ENCODE measurements at regions not wholly inside any gene's neighbourhood (a gene's known extent, or its start where the extent isn't known, plus 50 kb on each side); places are given as distances from the start of the nearest gene placed in this dataset.
A peak's percentile ranks its signal among the peaks of the same experiment; 100 is the strongest.
"Not testable (repeated sequence)": the region's sequence is repeated elsewhere in the genome, so short reads cannot be mapped to it uniquely, and the experiment has no call there.

DNA sequence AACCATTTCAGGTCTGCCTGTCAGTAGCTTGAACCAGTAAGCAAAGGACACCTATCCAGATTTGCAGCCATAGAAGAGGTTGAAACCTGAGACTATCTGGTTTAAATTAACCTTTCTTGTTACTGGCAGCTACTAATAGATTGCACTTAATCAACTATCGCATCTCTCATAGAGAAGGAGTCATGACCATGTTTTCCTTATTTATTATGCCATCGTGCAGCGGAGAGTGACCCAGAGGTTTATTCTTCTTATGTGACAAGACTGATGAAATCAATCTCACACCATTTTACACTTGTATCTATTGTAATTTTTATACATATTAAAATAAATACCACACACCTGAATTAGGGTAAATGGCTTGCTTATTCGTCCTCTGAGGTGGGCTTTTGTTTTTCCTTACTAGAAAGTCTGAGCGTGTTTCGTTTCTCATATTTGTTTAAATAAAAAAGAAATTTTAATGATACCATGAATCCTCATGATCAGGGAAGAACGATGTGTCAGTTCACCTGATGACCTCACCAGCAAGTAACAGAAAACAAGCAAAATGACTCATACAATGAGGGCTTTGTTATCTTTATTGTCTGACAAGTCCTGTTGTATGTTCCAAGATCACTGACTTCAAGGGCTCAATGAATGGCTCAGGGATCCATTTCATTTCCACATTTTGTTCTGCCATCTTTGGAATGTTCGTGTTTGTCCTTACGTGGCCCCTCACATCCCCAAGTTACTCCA is 379.5 kb upstream of the DPH6 start:
- DNase-seq (ENCODE audit: low read depth) = no peak

GRCh38 chr15:35926007-35926380 is 380.0 kb upstream of the DPH6 start:
- no peak for DNase-seq (ENCODE audit: low read depth)

DNA sequence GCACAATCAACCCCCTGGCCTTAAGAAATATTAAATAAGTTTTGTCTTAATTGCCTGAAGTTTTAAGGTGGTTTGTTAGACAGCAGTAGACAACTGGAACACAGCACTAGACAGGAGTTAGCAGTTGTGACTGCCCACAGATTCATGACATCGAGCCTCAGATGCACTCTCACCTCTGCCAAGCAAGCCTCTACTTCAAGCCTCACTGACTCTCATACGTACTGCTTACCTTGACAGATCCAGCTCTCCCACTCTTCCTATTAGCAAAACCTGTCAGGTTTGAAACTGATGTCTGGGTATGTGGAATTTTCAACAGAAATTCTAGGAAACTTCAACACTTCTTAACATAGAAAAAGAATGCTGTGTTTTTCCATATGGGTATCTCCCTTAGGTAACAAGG is 382.9 kb upstream of the DPH6 start:
- no peak for DNase-seq (ENCODE audit: low read depth)

DNA sequence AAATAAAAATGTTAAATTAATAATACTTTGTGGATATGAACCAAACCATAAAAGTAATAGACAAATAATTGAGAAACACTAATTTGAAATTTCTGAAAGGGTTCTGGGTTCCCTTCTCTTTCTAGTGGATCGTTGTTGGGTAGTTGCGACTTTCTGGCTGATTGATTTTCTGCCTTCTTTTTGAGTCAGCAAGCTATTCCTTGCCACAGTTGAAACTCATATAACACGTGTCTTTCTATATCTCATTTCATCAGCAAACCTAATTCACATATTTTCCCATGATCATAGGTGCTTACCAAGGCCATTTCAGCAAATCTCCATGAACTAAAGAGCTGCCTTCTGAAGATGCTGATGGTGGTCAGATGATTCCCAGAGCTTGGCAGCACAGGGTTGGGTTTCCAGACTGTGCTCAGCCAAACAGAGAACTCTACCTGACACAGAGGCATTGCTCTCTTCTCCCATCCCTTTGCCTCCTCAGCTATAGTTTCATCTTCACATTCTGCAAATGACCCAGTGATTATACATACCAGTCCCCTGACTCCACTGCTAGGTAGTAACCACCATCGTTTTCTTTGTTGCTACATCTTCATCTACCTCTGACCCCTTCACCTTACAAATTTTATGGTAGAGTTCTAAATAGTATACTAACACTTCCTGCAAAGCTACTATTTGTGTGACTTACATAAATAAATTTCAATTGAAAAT is 383.9 kb upstream of the DPH6 start:
- no peak for DNase-seq (ENCODE audit: low read depth)

DNA sequence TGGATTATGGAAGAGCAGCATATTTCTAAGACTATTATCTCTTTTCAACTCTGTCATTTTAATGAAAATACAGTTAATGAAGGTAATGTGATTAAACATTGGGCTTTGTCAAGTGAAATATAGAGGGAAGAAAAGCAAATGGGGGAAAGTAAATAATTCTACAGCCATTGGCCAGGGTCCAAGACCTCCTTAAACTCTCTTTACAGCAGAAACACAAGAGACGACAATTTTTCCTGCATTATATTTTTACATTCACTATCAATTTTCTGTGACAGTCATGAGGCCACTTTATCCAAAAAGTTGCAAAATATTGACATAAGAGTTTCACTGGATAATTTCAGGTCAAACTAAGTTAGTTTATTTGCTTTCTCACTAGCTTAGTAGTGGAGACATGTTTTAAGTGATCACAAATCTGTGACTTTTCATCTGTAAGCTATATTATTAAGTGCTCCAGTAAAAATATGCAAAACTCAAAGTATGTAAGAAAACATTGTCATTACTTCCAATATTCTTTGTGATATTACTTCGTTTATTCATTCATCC is 385.9 kb upstream of the DPH6 start:
- DNase-seq (ENCODE audit: low read depth) = no peak

GRCh38 chr15:35932531-35932930 is 386.6 kb upstream of the DPH6 start:
- no peak for DNase-seq (ENCODE audit: low read depth)

GRCh38 chr15:35933531-35933930 is 387.6 kb upstream of the DPH6 start:
- DNase-seq (ENCODE audit: low read depth) = no peak

DNA sequence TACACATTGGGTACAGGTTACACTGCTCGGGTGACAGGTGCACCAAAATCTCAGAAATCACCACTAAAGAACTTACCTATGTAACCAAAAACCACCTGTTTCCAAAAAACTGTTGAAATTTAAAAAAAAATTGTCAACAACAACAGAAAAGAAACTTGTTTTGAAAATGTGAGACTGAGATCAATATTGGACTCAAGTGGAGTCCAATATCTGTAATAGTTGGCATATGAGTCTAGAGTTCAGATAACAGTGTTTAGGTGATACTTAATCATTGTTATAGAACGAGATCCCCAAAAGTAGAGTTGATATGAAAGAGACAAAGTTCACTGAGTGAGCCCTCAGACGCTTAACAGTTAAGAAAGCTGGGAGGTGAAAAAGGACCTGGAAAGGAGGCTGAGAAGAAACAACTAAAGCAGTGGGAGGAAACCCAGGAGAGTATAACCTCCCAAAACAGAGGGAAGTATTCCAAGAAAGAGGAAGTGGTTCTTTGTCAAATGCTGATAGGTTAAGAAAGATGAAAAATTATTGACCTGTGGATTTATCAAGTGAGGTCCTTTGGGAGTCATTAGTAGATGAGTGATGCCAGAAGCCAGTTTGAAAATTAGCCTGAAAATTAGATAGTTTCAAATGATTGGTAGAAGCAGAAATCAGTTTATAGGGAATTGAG is 388.6 kb upstream of the DPH6 start:
- DNase-seq (ENCODE audit: low read depth) = no peak

DNA sequence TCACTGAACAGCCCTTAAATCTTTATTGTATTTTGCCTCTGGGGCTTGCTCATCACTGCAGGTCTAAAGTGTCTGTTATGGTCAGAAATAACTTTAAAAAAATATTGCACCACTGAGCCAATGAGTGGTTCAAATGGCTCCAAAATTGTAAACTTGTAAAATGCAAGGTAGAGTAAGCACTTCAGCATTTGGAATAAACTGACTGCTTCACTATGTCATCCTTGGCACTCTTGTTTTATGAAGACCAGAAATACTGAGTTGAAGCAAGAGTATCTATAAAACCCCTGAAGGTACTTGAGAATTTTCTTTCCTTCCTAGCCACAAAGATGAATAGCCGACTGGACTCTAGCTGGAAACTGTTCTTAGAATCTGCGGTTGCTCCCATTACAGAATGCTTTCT is 390.3 kb upstream of the DPH6 start:
- no peak for DNase-seq (ENCODE audit: low read depth)

DNA sequence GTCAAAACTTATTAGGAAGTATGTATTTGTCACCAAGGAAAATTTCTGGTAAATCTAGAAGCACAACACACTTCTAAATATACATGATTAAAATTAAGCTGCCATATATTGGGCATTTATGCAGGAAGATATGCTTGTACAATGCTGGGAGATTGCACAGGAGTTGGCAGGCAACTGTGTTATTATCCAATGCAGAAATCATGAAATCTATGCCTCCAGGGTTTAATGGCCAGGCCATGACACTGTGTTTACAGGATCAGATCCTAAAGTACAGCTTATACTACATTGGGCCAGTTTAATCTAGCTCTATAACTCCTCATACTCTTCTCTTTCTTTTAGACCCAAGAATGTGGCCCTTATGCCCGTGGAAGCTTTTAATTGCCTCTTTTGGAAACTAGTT is 391.4 kb upstream of the DPH6 start:
- no peak for DNase-seq (ENCODE audit: low read depth)

- DNase-seq (ENCODE audit: low read depth) = no peak
Observed at GRCh38 chr15:35944945-35945585, 399.1 kb upstream of the DPH6 start.

- DNase-seq (ENCODE audit: low read depth) = no peak
Observed at GRCh38 chr15:35953424-35953823, 407.5 kb upstream of the DPH6 start.

GRCh38 chr15:35956056-35956455 is 410.1 kb upstream of the DPH6 start:
- DNase-seq (ENCODE audit: low read depth) = no peak

DNA sequence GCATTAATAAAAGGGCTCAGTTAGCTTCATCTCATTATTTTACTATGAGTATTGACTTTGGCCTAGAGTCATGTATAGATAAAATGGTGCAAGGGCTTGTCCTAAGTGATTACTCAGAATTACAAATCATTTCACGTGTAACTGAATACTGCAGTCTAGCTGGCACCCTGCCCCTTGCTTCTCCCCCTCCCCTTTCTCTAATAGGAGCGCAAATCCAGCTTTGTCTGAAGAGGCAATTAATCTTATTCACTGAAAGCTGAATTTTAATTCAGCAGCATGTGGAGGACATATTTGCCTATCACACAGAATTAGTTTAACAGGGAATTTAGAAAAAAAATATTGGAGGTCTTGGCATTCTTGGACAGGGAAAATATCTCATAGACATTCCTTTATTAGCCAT is 412.1 kb upstream of the DPH6 start:
- DNase-seq (ENCODE audit: low read depth) = no peak

- DNase-seq (ENCODE audit: low read depth) = no peak
Observed at GRCh38 chr15:35958975-35959374, 413.0 kb upstream of the DPH6 start.

GRCh38 chr15:35963326-35963725 is 417.4 kb upstream of the DPH6 start:
- peak; percentile 2 for DNase-seq (ENCODE audit: low read depth)

- no peak for DNase-seq (ENCODE audit: low read depth)
Observed at GRCh38 chr15:35966781-35967180, 420.8 kb upstream of the DPH6 start.

GRCh38 chr15:35967968-35968367 is 422.0 kb upstream of the DPH6 start:
- not testable (repeated sequence) for DNase-seq (ENCODE audit: low read depth)

- DNase-seq (ENCODE audit: low read depth) = no peak
Observed at GRCh38 chr15:35973029-35973428, 427.1 kb upstream of the DPH6 start.

GRCh38 chr15:35974052-35974451 is 428.1 kb upstream of the DPH6 start:
- DNase-seq (ENCODE audit: low read depth) = no peak

- DNase-seq (ENCODE audit: low read depth) = no peak
Observed at GRCh38 chr15:35975941-35976340, 430.0 kb upstream of the DPH6 start.

- DNase-seq (ENCODE audit: low read depth) = peak; percentile 15
Observed at GRCh38 chr15:35979608-35980007, 433.6 kb upstream of the DPH6 start.

Data from myocyte (in vitro differentiated cells).